GM12878 (cell line): ENCODE measurements at regions not wholly inside any gene's neighbourhood (a gene's known extent, or its start where the extent isn't known, plus 50 kb on each side); places are given as distances from the start of the nearest gene placed in this dataset.

Source experiments
- ATAC-seq: fragments of 200-7000 bp; cut with Tn5 transposase; 3 replicates; pipeline ENCODE4 v1.9.1; 2020; ENCODE audit warnings: mild to moderate bottlenecking, moderate library complexity
- BruUV-seq: library from RNA; stranded (reverse); fragments of 400-500 nt; replicated peaks from 2 replicates; lab custom pipeline; 2021; lab: Mats Ljungman, UMichigan
- CTCF ChIA-PET: fragments of 300-600 bp; sonication (Branson Sonifier 250); formaldehyde crosslinking; extraction: SDS; loops from one replicate; lab custom pipeline; 2021; ENCODE audit warnings: inconsistent platforms; lab: Yijun Ruan, JAX
- POLR2A ChIA-PET: fragments of 350-600 bp; formaldehyde crosslinking; extraction: SDS; loops from one replicate; lab custom pipeline; 2021; ENCODE audit warnings: inconsistent platforms; lab: Charles Lee
- RAD21 ChIA-PET: fragments of 300-600 bp; sonication (Branson Sonifier 250); formaldehyde crosslinking; loops from one replicate; lab custom pipeline; 2023; ENCODE audit warnings: antibody characterized with exemption; ENCODE audit not compliant: unreplicated experiment; lab: Charles Lee
- SMC1A ChIA-PET: fragments of 300-600 bp; sonication (Branson Sonifier 250); formaldehyde crosslinking; loops from one replicate; lab custom pipeline; 2023; ENCODE audit not compliant: unreplicated experiment, uncharacterized antibody; lab: Charles Lee
- DNase-seq: peaks from one replicate; pipeline ENCODE4 v3.0.0-alpha.2; 2011; ENCODE audit warnings: low read depth, low spot score
- FAIRE-seq: peaks from 3 replicates; lab custom pipeline; 2011; peaks lifted over from hg19 to GRCh38; lab: Jason Lieb, UNC
- H2AFZ ChIP-seq: 2 replicates; pipeline ENCODE4 v1.6.0; 2011; ENCODE audit warnings: low read depth, low read length, control low read depth; ENCODE audit not compliant: control insufficient read depth
- H3K27ac ChIP-seq: 2 replicates; pipeline ENCODE4 v1.5.1; 2011; ENCODE audit warnings: control low read depth; ENCODE audit not compliant: control insufficient read depth, insufficient read depth
- H3K27me3 ChIP-seq, 2 experiments: replicated peaks in 1 of 2; 2 replicates each; pipeline versions ENCODE4 v1.6.0 to v1.6.1; 2011; ENCODE audit warnings: low read length in 1 of 2; ENCODE audit not compliant: control insufficient read depth in 2 of 2, insufficient read depth in 2 of 2
- H3K36me3 ChIP-seq, 2 experiments: 2 replicates each; pipeline ENCODE4 v1.5.1; 2011; ENCODE audit warnings: low read length in 1 of 2; ENCODE audit not compliant: control insufficient read depth in 2 of 2, insufficient read depth in 2 of 2
- H3K4me1 ChIP-seq: 2 replicates; pipeline ENCODE4 v1.6.1; 2011; ENCODE audit warnings: mild to moderate bottlenecking, low read length, moderate library complexity, mixed read lengths; ENCODE audit not compliant: control insufficient read depth, insufficient read depth
- H3K4me2 ChIP-seq: 2 replicates; pipeline ENCODE4 v1.6.0; 2011; ENCODE audit warnings: control low read depth; ENCODE audit not compliant: control insufficient read depth, insufficient read depth
- H3K4me3 ChIP-seq: fragments of 200-600 bp; sonication (generic); 2 replicates; pipeline ENCODE4 v1.5.1; 2016
- H3K79me2 ChIP-seq: 2 replicates; pipeline ENCODE4 v1.6.0; 2011; ENCODE audit warnings: low read length; ENCODE audit not compliant: control insufficient read depth, insufficient read depth
- H3K9ac ChIP-seq: 2 replicates; pipeline ENCODE4 v1.8.0; 2011; ENCODE audit warnings: low read length, control low read depth, mixed read lengths; ENCODE audit not compliant: control insufficient read depth, insufficient read depth
- H3K9me3 ChIP-seq: replicated peaks from 3 replicates; pipeline ENCODE4 v1.5.1; 2011; ENCODE audit warnings: mild to moderate bottlenecking, low read length; ENCODE audit not compliant: control insufficient read depth, insufficient read depth
- H4K20me1 ChIP-seq: 2 replicates; pipeline ENCODE4 v1.6.0; 2011; ENCODE audit not compliant: control insufficient read depth, insufficient read depth
- BACH1 ChIP-seq: fragments of 450-650 bp; IDR thresholded peaks from 2 replicates; pipeline ENCODE4 v1.6.1; 2017; ENCODE audit warnings: mild to moderate bottlenecking, borderline replicate concordance
- CEBPB ChIP-seq, 2 experiments: fragments of 150-350 bp in 1 of 2; IDR thresholded peaks; 2 replicates each; pipeline ENCODE4 v1.6.1; 2012 to 2014; ENCODE audit warnings: low read depth in 2 of 2, low read length in 2 of 2, borderline replicate concordance in 1 of 2, inconsistent platforms in 1 of 2
- E2F4 ChIP-seq: IDR thresholded peaks from 2 replicates; pipeline ENCODE4 v1.6.1; 2012; ENCODE audit warnings: low read depth, low read length, improper control_type of control experiment
- ELK1 ChIP-seq: IDR thresholded peaks from 2 replicates; pipeline ENCODE4 v1.6.1; 2012; ENCODE audit warnings: low read depth, low read length, improper control_type of control experiment
- HDGF ChIP-seq: fragments of 450-650 bp; IDR thresholded peaks from 2 replicates; pipeline ENCODE4 v1.6.1; 2016; ENCODE audit warnings: antibody characterized with exemption
- KDM1A ChIP-seq: fragments of 200-600 bp; sonication (generic); IDR thresholded peaks from 2 replicates; pipeline ENCODE4 v1.6.1; 2016; ENCODE audit warnings: borderline replicate concordance
- MXI1 ChIP-seq: fragments of 150-350 bp; IDR thresholded peaks from 2 replicates; pipeline ENCODE4 v1.6.1; 2011; ENCODE audit warnings: low read depth, mild to moderate bottlenecking, inconsistent platforms, low read length, improper control_type of control experiment
- PAX8 ChIP-seq: fragments of 450-650 bp; IDR thresholded peaks from 2 replicates; pipeline ENCODE4 v1.6.1; 2017; ENCODE audit warnings: mild to moderate bottlenecking, moderate library complexity
- RAD51 ChIP-seq: fragments of 450-650 bp; IDR thresholded peaks from 2 replicates; pipeline ENCODE4 v1.6.1; 2016; ENCODE audit warnings: moderate library complexity, mild to moderate bottlenecking, inconsistent platforms
- SMAD1 ChIP-seq: fragments of 450-650 bp; IDR thresholded peaks from 2 replicates; pipeline ENCODE4 v1.6.1; 2018; ENCODE audit warnings: mild to moderate bottlenecking, low read depth; ENCODE audit not compliant: partially characterized antibody
- SREBF1 ChIP-seq: IDR thresholded peaks from 2 replicates; pipeline ENCODE4 v1.6.1; 2012; ENCODE audit warnings: mild to moderate bottlenecking, low read length
- TCF7 ChIP-seq: IDR thresholded peaks from 2 replicates; pipeline ENCODE4 v1.6.1; 2014; ENCODE audit warnings: antibody characterized with exemption, borderline replicate concordance
- ZNF217 ChIP-seq: fragments of 450-650 bp; IDR thresholded peaks from 2 replicates; pipeline ENCODE4 v1.6.1; 2017; ENCODE audit warnings: antibody characterized with exemption, mild to moderate bottlenecking
- WGBS: methylation state at CpG from one replicate; pipeline ENCODE4 v1.1.6; 2016; ENCODE audit warnings: low lambda C conversion rate; ENCODE audit not compliant: insufficient replicate concordance, insufficient coverage; ENCODE audit errors: missing lambda C conversion rate; 5-methylcytosine and 5-hydroxymethylcytosine counted together
- in situ Hi-C: fragments of 300-500 bp; cut with MboI; formaldehyde crosslinking; loops from 9 replicates; pipeline ENCODE4 v1.14.3; 2018; ENCODE audit warnings: mixed read lengths
- intact Hi-C: fragments of 100-400 bp; cut with micrococcal nuclease; formaldehyde crosslinking; loops from one replicate; pipeline ENCODE4 v1.14.2; 2022; ENCODE audit not compliant: unreplicated experiment
- TF ChIP-seq, protein P1 (sequence below): IDR thresholded peaks from 2 replicates; pipeline ENCODE4 v1.6.1; 2012; ENCODE audit warnings: improper control_type of control experiment, low read depth, low read length; ENCODE audit not compliant: insufficient replicate concordance
- TF ChIP-seq, protein P2 (sequence below): fragments of 450-650 bp; formaldehyde crosslinking; IDR thresholded peaks from 2 replicates; pipeline ENCODE4 v1.4.0; 2022; ENCODE audit warnings: mild to moderate bottlenecking, moderate library complexity

- Histone ChIP-seq H3K79me2 (no peaks in the 10 kb centered on the region), H4K20me1 (no peaks in the 10 kb centered on the region), H3K9ac (no peak overlapping the region), H3K4me2 (no peak overlapping the region), H3K4me1 (no peaks in the 10 kb centered on the region), H3K36me3 (no peaks in the 10 kb centered on the region), H2AFZ (no peak overlapping the region), H3K9me3 (no peaks in the 10 kb centered on the region), H3K27ac (no peak overlapping the region), H3K27me3 (no peaks in the 10 kb centered on the region), H3K4me3 (no peak overlapping the region)
- ATAC-seq (no peak), FAIRE-seq (no peak), DNase-seq (no peak)
- ChIA-PET CTCF (no interaction called here), RAD21 (no interaction called here), SMC1A (no interaction called here), POLR2A (no interaction called here)
- no TSS peak for BruUV-seq
- TF ChIP-seq ZNF217: no peak
- TF ChIP-seq HDGF: no peak
- no peak for TF ChIP-seq TCF7
- no peak for TF ChIP-seq E2F4
- TF ChIP-seq, protein P1, sequence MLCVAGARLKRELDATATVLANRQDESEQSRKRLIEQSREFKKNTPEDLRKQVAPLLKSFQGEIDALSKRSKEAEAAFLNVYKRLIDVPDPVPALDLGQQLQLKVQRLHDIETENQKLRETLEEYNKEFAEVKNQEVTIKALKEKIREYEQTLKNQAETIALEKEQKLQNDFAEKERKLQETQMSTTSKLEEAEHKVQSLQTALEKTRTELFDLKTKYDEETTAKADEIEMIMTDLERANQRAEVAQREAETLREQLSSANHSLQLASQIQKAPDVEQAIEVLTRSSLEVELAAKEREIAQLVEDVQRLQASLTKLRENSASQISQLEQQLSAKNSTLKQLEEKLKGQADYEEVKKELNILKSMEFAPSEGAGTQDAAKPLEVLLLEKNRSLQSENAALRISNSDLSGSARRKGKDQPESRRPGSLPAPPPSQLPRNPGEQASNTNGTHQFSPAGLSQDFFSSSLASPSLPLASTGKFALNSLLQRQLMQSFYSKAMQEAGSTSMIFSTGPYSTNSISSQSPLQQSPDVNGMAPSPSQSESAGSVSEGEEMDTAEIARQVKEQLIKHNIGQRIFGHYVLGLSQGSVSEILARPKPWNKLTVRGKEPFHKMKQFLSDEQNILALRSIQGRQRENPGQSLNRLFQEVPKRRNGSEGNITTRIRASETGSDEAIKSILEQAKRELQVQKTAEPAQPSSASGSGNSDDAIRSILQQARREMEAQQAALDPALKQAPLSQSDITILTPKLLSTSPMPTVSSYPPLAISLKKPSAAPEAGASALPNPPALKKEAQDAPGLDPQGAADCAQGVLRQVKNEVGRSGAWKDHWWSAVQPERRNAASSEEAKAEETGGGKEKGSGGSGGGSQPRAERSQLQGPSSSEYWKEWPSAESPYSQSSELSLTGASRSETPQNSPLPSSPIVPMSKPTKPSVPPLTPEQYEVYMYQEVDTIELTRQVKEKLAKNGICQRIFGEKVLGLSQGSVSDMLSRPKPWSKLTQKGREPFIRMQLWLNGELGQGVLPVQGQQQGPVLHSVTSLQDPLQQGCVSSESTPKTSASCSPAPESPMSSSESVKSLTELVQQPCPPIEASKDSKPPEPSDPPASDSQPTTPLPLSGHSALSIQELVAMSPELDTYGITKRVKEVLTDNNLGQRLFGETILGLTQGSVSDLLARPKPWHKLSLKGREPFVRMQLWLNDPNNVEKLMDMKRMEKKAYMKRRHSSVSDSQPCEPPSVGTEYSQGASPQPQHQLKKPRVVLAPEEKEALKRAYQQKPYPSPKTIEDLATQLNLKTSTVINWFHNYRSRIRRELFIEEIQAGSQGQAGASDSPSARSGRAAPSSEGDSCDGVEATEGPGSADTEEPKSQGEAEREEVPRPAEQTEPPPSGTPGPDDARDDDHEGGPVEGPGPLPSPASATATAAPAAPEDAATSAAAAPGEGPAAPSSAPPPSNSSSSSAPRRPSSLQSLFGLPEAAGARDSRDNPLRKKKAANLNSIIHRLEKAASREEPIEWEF: no peak
- no peak for TF ChIP-seq ELK1
- no peak for TF ChIP-seq RAD51
- TF ChIP-seq BACH1: no peak
- TF ChIP-seq KDM1A: no peak
- TF ChIP-seq MXI1: no peak
- TF ChIP-seq, protein P2, sequence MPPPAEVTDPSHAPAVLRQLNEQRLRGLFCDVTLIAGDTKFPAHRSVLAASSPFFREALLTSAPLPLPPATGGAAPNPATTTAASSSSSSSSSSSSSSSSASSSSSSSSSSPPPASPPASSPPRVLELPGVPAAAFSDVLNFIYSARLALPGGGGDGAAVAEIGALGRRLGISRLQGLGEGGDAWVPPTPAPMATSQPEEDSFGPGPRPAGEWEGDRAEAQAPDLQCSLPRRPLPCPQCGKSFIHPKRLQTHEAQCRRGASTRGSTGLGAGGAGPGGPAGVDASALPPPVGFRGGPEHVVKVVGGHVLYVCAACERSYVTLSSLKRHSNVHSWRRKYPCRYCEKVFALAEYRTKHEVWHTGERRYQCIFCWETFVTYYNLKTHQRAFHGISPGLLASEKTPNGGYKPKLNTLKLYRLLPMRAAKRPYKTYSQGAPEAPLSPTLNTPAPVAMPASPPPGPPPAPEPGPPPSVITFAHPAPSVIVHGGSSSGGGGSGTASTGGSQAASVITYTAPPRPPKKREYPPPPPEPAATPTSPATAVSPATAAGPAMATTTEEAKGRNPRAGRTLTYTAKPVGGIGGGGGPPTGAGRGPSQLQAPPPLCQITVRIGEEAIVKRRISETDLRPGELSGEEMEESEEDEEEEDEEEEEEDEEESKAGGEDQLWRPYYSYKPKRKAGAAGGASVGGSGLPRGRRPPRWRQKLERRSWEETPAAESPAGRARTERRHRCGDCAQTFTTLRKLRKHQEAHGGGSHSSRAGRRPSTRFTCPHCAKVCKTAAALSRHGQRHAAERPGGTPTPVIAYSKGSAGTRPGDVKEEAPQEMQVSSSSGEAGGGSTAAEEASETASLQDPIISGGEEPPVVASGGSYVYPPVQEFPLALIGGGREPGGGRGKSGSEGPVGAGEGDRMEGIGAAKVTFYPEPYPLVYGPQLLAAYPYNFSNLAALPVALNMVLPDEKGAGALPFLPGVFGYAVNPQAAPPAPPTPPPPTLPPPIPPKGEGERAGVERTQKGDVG (CRISPR knock-in tag): no peak
- TF ChIP-seq SREBF1: no peak
- no peak for TF ChIP-seq CEBPB (IDR thresholded peaks at IDR 0.05; ENCODE audit: borderline replicate concordance in 1 of 2, low read depth in 2 of 2, low read length in 2 of 2)
- TF ChIP-seq PAX8: no peak
- TF ChIP-seq SMAD1: no peak
- intact Hi-C loops (no loop called here), in situ Hi-C loops (no loop called here)
- WGBS: 19% methylated on average over 8 of the region's 8 CpGs
Observed at GRCh38 chr2:235187806-235188205, 236.0 kb downstream of the SH3BP4 start.
